KBM-7 (cell line): ENCODE measurements at regions not wholly inside any gene's neighbourhood (a gene's known extent, or its start where the extent isn't known, plus 50 kb on each side); places are given as distances from the start of the nearest gene placed in this dataset.

Experiments
- DNase-seq: peaks from one replicate; pipeline ENCODE4 v3.0.0-alpha.2; 2015
- in situ Hi-C: fragments of 300-500 bp; cut with MboI; formaldehyde crosslinking; loops from 2 replicates; pipeline ENCODE4 v1.14.3; 2020; ENCODE audit warnings: low sequenced_read_pairs, low pct_unique_long_range_greater_than_20kb, mixed read lengths

DNA sequence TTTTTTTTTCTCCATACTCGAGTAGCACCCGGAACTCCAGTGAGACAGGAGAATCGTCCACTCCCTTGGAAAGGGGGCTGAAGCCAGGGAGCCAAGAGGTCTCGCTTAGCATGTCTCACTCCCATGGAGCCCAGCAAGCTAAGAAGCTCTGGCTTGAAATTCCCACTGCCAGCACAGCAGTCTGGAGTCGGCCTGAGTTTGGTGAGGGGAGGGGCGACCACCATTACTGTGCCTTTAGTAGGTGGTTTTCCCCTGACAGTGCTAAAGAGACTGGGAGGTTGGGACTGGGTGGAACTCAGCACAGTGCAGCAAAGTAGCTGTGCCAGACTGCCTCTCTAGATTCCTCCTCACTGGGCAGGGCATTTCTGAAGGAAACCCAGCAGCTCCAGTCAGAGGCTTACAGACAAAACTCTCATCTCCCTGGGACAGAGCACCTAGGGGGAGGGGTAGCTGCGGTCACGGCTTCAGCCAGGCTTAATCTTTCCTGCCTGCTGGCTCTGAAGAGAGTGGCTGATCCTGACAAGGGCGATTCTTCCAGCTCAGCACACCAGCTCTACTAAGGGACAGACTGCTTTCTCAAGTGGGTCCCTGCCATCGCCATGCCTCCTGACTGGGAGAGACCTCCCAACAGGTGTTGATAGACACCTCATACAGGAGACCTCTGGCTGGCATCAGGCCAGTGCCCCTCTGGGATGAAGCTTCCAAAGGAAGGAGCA is 414.5 kb upstream of the ZNF608 start:
- in situ Hi-C loops = no loop called here
- DNase-seq = no peak

- in situ Hi-C loops = no loop called here
- no peak for DNase-seq
Observed at GRCh38 chr5:125162714-125163113, 416.3 kb upstream of the ZNF608 start.

GRCh38 chr5:125169396-125169795 is 423.0 kb upstream of the ZNF608 start:
- in situ Hi-C loops = no loop called here
- no peak for DNase-seq

GRCh38 chr5:125171641-125172040 is 425.2 kb upstream of the ZNF608 start:
- DNase-seq = no peak
- in situ Hi-C loops = no loop called here

DNA sequence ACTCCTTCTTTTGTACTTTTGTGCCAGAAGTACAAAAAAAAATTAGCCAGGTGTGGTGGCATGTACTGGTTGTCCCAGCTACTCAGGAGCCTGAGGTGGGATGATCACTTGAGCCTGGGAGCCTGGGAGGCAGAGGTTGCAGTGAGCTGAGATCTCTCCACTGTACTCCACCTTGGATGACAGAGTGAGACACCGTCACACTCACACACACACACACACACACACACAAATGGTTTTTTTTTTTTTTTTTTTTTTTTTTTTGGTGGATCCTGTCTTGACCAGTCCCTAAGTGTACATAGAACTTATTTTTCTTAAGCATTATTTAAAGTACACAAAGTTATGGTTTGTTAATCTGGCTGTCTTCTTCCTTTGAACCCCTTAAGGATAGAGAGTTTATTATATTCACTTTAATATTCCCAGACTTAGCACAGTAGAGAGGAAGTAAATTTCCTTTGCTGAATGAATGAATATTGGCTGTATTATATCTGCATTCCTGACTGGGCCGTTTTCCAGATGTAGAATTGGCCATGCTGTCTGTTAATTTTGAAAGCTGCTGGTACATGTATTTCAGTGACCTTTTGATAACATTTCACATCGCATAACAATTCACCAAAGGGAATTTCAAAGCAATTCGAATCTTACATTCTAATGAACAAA is 429.0 kb upstream of the ZNF608 start:
- in situ Hi-C loops = no loop called here
- DNase-seq = no peak

DNA sequence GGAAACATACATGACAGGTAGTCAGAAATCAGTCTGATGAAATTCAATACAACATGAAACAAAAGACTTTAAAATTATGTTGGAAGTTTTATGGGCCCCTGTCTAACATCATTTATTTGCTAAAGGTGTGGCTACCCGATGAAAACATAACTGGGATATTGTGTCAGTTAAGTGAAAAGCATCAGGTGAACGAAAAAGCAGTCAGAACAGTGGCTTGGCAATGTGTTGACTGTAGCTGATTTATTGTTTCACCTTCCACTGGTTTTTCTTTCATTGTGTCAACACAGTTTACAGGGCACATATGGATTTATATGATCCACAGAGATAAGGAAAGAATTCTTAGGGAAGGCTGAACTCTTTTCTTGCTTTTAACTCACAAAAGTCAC is 429.6 kb upstream of the ZNF608 start:
- in situ Hi-C loops = no loop called here
- DNase-seq = no peak

DNA sequence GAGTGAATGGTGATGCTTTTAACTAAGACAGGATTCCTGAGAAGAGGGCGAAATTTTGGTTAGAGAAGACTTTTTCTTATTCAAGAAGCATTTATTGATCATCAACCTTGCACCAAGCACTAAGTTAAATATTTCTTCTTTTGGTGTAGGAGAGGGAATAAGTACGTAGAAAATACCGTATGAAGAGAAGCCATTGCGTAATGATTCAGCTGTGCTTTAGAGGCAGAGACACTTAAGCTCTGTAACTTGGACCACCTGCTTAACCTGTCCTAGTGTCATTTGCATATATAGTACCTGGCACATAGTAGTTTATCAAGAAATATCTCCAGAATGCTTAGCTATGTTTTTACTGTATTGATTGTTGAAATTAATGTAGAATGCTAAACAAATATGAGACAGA is 430.9 kb upstream of the ZNF608 start:
- DNase-seq = no peak
- in situ Hi-C loops = no loop called here

DNA sequence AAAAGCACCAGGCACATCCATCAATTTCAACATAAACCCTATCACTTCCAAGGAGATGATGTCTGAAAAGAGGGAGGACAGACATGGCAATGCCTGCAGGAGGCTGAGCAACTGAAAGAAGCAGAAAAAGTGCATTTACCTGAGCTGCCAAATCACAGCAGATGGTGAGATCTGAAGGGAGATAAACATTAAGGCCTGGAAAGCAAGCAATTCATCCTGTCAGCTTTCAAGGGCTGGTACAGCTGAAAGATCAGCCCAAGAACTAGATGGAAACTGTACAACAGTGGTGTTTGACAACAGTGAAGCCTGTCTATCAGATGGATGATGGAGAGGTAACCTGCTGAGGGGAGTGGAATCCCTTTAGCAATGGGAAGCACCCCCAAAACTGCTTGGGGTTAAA is 433.2 kb upstream of the ZNF608 start:
- DNase-seq = no peak

DNA sequence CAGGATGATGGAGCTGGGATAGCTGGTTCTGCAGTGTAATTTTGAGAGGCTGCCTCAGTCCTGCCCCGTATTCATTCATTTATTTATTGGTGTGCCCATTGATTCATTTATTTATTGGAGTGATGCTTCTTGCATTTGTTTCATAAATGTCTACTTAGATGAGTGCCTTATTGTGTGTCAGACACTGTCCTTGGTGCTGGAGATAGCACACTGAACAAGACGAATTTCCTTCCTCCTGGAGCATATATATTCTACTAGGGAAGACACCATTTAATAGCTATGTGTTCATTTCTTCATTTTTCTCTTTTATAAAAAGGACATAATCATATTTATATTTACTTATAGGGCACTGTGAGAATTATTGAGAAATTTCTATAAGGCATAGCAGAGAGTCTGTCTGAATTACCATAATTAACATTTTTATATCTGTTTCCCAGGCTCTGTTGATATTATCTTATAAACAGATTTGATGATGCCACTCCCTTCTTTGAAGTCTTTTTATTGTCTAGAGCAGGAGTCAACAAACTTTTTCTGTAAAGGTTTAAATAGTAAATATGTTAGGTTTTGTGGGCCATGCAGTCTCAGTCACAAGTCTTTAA is 433.9 kb upstream of the ZNF608 start:
- in situ Hi-C loops = no loop called here
- DNase-seq = no peak

More for the DNA sequence above, 433.2 kb upstream of the ZNF608 start:
- in situ Hi-C loops = no loop called here

- in situ Hi-C loops = no loop called here
- no peak for DNase-seq
Observed at GRCh38 chr5:125181159-125181558, 434.7 kb upstream of the ZNF608 start.

DNA sequence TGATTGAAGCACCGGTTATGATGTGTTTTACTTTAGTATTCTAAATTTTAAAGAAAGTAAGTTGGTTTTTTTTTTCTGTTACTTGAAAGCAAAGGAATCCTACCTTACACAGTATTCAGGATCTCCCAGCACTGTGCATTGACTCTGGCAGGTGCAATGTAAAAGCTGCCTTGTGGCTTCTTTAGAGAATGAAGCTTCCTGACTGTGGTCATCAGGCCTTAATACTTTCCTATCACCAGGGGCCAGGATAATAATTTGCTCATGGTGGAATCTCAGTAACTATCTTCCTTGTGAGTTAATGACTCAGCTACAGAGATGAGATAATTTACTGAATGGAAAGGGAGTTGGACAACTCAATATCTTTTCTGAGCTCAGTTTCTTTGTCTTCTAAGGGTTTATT is 435.5 kb upstream of the ZNF608 start:
- in situ Hi-C loops = no loop called here
- no peak for DNase-seq

GRCh38 chr5:125185740-125186139 is 439.3 kb upstream of the ZNF608 start:
- no peak for DNase-seq
- in situ Hi-C loops = no loop called here

GRCh38 chr5:125186911-125187375 is 440.5 kb upstream of the ZNF608 start:
- in situ Hi-C loops = no loop called here
- DNase-seq = no peak

DNA sequence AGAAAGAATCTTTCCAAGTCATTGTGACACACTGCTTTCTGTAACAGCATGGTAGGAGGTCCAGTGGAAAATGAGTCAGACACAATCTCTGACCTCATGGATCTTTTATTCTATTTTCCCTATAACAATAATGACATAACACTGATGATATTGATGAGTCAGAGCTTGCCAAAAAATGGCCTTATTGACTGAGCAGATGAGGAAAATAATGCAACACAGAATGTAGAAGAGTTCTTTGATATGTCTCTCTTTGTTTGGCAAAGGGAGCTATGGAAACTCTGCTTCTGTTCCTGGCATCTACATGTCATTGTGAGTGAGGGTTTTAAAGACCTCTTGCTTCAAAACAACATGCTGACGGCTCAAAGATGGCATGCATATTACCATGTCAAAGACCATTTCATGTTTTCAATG is 443.1 kb upstream of the ZNF608 start:
- in situ Hi-C loops = no loop called here
- DNase-seq = no peak

DNA sequence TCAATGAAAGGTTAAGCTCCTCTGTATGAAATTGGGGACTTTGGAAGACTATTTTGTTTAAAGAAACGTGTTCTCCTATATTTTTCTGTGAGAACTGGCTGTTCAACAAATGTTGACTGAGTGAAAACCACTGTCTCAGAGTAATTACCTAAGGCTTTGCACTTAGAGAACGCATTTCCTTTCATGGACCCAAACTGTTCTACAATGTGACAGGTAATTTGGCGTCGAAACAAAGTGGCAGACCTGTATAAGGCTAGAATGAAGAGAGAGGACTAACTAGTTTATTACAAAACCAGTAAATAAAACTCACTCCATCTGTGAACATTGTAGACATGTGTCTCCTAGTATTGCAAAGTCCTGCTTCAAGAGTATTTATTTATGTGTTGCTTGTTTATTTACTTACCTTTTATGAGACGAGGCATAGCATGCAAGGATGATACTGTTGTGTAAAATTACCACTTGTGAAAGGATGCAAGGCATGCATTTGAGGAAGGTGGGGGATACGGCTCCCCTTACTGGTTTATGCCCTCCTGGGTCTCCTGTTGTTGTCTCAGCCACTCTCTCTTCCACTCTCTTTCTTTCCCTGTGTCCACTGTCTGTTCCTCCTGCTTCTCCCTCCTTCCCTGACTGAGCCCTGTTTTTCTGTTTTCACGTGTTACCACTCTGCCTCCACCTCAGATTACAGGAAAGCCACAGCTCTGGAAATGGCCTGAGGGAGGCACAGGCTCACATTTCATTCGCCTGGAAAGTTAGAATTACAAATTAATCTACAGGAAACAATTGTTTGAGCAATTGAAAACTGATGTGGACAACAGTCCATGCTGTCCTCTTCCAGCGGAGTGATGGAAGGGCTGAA is 444.0 kb upstream of the ZNF608 start:
- in situ Hi-C loops = no loop called here
- no peak for DNase-seq

- DNase-seq = no peak
- in situ Hi-C loops = no loop called here
Observed at GRCh38 chr5:125194883-125195282, 448.4 kb upstream of the ZNF608 start.

DNA sequence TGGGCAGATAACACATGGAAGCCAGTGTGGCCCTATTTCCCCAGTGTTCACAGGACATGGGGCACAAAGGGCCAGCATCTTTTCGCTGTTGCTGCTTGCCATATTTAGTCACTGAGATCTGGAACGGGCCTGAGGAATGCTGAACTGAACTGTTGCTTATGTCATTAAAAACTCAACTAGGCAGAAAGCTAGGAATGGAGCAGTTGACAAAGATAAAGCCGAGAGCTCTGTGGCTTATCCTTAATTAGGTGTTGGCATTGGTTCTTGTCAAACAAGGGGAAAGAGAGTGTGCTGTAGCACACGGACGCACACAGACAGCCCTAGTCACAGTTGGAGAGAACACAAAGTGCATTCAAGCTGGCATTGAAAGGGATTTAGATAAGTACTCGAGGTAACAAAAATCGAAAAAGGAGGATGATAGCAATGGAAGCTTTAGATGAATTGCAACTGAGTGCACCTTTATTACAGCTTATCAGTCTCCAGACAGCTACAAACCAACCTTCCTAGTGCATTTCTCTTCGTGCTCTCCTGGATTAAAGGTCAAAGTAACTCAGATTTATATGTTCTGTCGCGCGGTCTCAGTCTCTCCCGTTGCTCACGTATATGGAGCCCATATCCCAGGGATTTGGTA is 450.2 kb upstream of the ZNF608 start:
- in situ Hi-C loops = no loop called here
- no peak for DNase-seq

GRCh38 chr5:125197321-125197720 is 450.9 kb upstream of the ZNF608 start:
- in situ Hi-C loops = no loop called here
- no peak for DNase-seq

DNA sequence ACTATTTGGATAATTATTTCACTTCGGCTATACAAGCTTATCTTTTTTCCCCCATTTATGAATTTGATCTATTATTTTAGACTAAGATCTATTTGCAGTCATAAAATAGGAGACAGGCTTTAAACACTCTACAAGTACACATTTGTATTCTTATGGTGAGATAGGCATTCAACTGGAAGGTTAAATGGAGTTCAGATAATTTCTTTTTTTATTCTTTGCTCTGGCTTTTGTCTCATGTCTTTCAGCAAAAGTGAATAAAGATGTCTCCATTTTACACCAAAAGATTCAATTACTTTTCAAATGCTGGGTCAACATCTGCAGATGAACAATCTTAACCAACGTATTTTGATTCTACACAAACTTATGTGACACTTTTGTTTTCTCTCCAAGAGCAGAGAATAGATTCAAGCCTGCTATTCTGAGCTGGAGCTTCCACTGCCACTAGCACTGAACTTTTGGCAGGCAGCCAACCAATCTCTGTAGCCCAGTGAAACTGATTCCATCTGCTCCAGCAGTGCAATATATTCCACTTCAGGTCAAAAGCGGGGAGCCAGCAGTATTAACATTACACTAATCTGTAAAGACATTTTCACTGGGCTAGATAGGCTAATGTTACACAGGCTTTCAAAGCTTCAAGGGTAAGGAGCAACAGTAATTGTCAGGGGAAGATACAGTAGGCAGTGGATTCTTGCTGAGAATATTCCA is 452.0 kb upstream of the ZNF608 start:
- in situ Hi-C loops = no loop called here
- no peak for DNase-seq
